ENCODE measurements at regions not wholly inside any gene's neighbourhood (a gene's known extent, or its start where the extent isn't known, plus 50 kb on each side); places are given as distances from the start of the nearest gene placed in this dataset.
"Not testable (repeated sequence)": the region's sequence is repeated elsewhere in the genome, so short reads cannot be mapped to it uniquely, and the experiment has no call there.

DNA sequence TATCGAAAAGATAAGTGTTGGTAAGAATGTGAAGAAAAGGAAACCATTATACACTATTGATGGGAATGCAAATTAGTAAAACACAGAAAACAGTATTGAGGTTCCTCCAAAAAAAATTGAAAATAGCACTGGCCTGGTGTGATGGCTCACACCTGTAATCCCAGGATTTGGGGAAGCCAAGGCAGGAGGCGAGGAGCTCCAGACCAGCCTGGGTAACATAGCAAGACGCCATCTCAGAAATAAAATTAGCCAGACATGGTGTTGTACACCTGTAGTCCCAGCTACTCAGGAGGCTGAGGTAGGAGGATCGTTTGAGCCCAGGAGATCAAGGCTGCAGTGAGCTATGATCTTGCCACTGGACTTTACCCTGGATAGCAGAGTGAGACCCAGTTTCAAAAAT is 5303.4 kb upstream of the TPTE start:
- H3K4me1 Mint-ChIP-seq (ENCODE audit: low read depth); H3K4me3 Mint-ChIP-seq; H3K27me3 Mint-ChIP-seq (ENCODE audit: insufficient read depth); H3K36me3 Mint-ChIP-seq (ENCODE audit: low read depth); intact Hi-C loops (cut with micrococcal nuclease); DNase-seq (ENCODE audit: low spot score); H3K27ac Mint-ChIP-seq: not testable (repeated sequence)
- peaks cover 53% of the 10 kb centered on the region for H3K9me3 Mint-ChIP-seq

DNA sequence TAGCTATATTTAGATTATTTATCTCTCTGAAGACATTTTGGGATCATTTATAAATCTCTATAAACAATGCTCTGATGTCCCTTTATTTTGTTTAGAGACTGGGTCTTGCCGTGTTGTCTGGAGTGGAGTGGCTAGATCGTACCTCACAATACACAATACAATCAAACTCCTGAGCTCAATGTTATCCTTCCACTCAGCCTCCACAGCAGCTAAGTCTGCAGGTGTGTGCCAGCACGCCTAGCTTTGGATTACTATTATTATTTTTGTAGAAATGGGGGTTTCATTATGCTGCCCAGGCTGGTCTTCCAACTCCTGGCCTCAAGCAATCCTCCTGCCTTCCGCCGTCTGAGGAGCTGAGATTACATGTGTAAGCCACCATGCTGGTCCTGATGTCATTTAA is 5301.4 kb upstream of the TPTE start:
- peaks cover 73% of the 10 kb centered on the region for H3K9me3 Mint-ChIP-seq
- H3K36me3 Mint-ChIP-seq (ENCODE audit: low read depth): not testable (repeated sequence)

DNA sequence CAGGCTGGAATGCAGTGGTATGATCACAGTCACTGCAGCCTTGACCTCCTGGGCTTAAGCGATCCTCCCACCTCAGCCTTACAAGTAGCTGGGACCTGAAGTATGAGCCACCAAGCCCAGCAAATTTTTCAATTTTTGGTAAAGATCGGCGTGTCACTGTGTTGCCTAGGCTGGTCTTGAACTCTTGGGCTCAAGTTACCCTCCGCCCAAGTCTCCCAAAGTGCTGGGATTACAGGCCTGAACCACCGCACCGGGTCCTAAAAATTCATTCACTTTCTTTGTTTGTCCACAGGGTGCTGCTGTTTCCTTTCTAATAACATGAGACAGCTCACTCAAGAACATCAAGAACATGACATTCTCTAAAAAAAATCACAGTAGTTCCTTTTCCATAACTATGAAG is 5300.9 kb upstream of the TPTE start:
- H3K36me3 Mint-ChIP-seq (ENCODE audit: low read depth); H3K4me3 Mint-ChIP-seq; DNase-seq (ENCODE audit: low spot score); H3K4me1 Mint-ChIP-seq (ENCODE audit: low read depth); H3K27me3 Mint-ChIP-seq (ENCODE audit: insufficient read depth); intact Hi-C loops (cut with micrococcal nuclease); H3K27ac Mint-ChIP-seq: not testable (repeated sequence)
- peaks cover 76% of the 10 kb centered on the region for H3K9me3 Mint-ChIP-seq

More for the DNA sequence above, 5301.4 kb upstream of the TPTE start:
- H3K27ac Mint-ChIP-seq; intact Hi-C loops (cut with micrococcal nuclease); H3K4me3 Mint-ChIP-seq; H3K4me1 Mint-ChIP-seq (ENCODE audit: low read depth); DNase-seq (ENCODE audit: low spot score); H3K27me3 Mint-ChIP-seq (ENCODE audit: insufficient read depth): not testable (repeated sequence)

DNA sequence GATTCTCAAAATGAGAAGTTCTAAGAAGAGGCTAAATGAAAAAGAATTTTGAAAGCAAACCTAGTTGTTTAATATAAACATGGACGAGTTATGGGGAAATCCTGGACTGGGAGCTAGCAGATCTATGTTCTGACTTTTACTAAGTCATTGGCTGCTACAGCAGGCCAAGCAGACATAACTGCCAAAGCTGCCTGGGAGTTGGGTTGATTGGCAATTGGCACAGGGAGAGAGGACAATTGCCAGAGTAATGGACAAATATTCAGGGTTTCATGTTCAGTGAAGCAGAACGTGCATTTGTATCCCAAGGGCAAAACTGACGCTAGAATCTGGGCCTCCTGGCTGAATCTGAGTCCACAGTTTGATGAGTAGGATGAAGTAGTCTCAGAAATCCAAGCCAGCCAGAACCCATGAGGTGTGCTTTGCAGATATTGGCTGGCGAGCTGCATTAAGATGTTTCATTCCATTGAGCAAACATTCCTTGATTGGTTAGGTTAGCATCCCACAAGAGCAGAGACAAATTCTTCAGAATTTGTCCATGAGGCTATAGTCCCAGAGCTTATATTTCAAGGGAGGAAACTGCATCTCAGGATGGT is 5299.8 kb upstream of the TPTE start:
- H3K4me3 Mint-ChIP-seq; H3K27me3 Mint-ChIP-seq (ENCODE audit: insufficient read depth); H3K36me3 Mint-ChIP-seq (ENCODE audit: low read depth); H3K4me1 Mint-ChIP-seq (ENCODE audit: low read depth); intact Hi-C loops (cut with micrococcal nuclease); DNase-seq (ENCODE audit: low spot score); H3K27ac Mint-ChIP-seq: not testable (repeated sequence)
- H3K9me3 Mint-ChIP-seq: peaks cover 80% of the 10 kb centered on the region

DNA sequence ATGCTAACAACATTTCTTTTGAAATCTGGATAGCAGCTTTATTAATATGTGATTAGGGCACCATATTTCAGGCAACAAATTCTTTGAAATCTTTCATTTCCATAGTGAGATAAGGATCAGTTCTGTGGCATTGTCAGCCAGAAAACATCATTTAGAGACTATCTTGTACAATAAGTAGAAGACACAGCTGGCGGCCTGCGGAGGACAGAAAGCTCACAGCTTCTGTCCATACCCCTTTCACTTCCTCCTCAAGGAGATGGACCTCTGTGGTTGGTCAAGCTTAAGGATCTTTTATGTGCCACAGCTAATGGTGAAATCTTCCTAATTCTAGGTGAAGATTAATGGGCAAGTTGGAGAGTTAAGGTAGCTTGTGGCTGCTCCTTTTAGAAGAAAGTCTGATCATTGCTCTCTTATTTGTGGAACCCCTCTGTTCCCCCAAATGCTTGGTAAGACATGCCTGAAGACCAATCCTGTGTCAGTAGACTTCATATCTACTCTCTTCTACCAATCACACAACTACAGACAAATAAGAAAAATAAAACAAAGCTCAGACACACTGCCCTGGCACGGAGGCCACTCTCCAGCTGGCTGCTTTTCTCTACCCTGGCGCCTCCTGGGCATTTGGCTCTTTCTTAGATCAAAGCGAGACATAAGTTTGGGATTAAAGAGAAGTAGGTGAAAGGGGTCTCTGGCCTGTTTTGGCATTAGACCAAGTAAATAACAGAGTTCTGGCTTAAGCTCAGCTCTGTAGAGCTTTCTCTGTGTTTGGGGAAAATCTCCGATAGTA is 5298.2 kb upstream of the TPTE start:
- H3K4me3 Mint-ChIP-seq; H3K4me1 Mint-ChIP-seq (ENCODE audit: low read depth); H3K36me3 Mint-ChIP-seq (ENCODE audit: low read depth); intact Hi-C loops (cut with micrococcal nuclease); H3K27ac Mint-ChIP-seq; DNase-seq (ENCODE audit: low spot score); H3K27me3 Mint-ChIP-seq (ENCODE audit: insufficient read depth): not testable (repeated sequence)
- peaks cover 80% of the 10 kb centered on the region for H3K9me3 Mint-ChIP-seq

DNA sequence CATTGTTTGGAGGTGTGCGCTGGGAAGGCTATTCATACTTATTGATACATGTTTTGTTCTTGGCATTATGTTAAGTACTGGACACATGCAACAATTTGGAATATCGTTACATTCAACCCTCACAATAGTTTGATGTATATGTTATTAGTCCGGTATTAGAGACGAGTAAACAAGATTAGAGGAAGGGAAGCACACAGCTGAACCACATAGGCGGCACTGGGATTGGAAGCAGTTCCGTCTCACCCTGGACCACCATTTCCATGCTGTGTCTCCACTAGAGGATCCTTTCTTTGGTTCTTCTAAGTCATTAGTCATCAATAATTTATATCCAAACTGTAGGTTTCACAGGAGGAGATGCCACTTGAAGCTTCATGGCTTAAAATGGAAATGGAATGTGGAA is 5297.2 kb upstream of the TPTE start:
- DNase-seq (ENCODE audit: low spot score); H3K36me3 Mint-ChIP-seq (ENCODE audit: low read depth); intact Hi-C loops (cut with micrococcal nuclease); H3K4me1 Mint-ChIP-seq (ENCODE audit: low read depth); H3K27ac Mint-ChIP-seq; H3K27me3 Mint-ChIP-seq (ENCODE audit: insufficient read depth); H3K4me3 Mint-ChIP-seq: not testable (repeated sequence)
- peaks cover 81% of the 10 kb centered on the region for H3K9me3 Mint-ChIP-seq

DNA sequence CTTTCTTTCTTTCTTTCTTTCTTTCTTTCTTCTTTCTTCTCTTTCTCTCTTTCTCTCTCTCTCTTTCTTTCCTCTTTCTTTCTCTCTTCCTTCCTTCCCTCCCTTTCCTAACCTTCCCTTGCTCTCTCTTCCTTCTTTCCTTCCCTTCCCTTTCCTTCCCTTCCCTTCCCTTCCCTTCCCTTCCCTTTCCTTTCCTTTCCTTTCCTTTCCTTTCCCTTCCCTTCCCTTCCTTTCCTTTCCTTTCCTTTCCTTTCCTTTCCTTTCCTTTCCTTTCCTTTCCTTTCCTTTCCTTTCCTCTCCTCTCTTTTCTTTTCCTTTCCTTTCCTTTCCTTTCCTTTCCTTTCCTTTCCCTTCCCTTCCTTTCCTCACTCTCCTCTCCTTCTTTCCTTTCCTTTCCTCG is 5294.1 kb upstream of the TPTE start:
- H3K4me3 Mint-ChIP-seq; H3K27ac Mint-ChIP-seq; H3K27me3 Mint-ChIP-seq (ENCODE audit: insufficient read depth); DNase-seq (ENCODE audit: low spot score); H3K36me3 Mint-ChIP-seq (ENCODE audit: low read depth); intact Hi-C loops (cut with micrococcal nuclease); H3K4me1 Mint-ChIP-seq (ENCODE audit: low read depth): not testable (repeated sequence)
- H3K9me3 Mint-ChIP-seq: peaks cover 80% of the 10 kb centered on the region

DNA sequence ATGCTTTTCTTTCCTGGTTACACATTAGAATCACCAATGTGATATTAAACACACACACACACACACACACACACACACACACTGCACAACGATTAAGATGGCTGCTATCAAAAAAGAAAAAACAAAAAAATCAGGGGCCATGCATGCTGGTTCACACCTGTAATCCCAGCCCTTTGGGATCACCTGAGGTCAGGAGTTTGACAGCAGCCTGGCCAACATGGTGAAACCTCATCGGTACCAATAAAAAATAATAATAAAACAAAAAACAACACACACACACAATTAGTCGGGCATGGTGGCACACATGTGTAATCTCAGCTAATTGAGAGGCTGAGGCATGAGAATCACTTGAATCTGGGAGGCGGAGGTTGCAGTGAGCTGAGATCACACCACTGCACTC is 5290.8 kb upstream of the TPTE start:
- DNase-seq (ENCODE audit: low spot score); H3K27me3 Mint-ChIP-seq (ENCODE audit: insufficient read depth); intact Hi-C loops (cut with micrococcal nuclease); H3K36me3 Mint-ChIP-seq (ENCODE audit: low read depth); H3K4me3 Mint-ChIP-seq; H3K4me1 Mint-ChIP-seq (ENCODE audit: low read depth); H3K27ac Mint-ChIP-seq: not testable (repeated sequence)
- peaks cover 82% of the 10 kb centered on the region for H3K9me3 Mint-ChIP-seq

DNA sequence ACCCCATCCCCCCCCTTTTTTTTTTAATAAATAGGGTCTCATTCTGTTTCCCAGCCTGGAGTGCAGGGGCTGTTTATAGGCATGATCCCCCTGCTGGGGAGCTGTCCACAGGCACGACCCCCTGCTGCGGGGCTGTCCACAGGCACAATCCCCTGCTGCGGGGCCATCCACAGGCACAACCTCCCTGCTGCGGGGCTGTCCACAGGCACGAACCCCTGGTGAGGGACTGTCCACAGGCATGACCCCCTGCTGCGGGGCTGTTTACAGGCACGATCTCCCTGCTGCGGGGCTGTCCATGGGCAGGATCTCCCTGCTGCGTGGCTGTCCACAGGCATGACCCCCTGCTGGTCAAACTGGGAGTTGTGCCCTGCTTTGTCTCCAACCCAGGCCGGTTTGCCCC is 5290.1 kb upstream of the TPTE start:
- intact Hi-C loops (cut with micrococcal nuclease): not testable (repeated sequence)

DNA sequence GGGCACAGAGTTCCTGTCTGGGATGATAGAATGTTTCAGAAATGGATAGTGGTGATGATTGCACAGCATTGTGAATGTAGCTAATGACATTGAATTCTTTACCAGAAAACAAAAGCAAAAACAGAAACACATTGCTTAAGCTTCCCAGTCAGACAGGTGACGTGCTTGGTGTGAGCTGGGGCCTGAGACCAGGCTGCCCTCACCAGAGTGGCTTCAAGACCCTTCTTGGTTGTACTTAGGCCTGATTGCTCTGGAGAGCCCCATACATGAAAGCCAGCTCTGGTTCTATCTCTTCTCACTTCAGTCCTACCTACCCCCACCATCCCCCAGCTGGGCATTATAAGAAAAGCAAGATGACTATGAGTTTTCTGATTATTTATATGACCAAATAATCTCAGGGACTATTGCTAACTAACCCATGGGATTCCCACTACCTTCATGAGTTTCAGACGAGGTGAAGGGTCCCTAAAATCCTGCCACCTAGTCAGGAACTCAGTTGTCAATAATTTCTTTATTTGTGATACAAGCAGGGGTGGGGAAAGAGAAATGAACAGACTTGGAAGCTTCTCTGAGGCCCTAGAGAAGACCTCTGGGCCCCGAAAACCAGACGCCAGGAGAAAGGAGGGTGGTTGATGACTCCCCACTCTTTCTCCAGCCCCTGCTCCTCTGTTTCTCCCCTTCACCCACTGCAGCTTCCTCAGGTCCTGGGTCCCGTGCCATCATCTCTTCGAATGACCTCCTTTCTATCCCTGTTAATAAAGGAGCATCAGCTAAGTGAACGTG is 5289.0 kb upstream of the TPTE start:
- H3K9me3 Mint-ChIP-seq: peaks cover 82% of the 10 kb centered on the region
- H3K4me1 Mint-ChIP-seq (ENCODE audit: low read depth); H3K27ac Mint-ChIP-seq; intact Hi-C loops (cut with micrococcal nuclease); DNase-seq (ENCODE audit: low spot score); H3K27me3 Mint-ChIP-seq (ENCODE audit: insufficient read depth); H3K36me3 Mint-ChIP-seq (ENCODE audit: low read depth); H3K4me3 Mint-ChIP-seq: not testable (repeated sequence)

More for the DNA sequence above, 5290.1 kb upstream of the TPTE start:
- not testable (repeated sequence) for H3K36me3 Mint-ChIP-seq (ENCODE audit: low read depth); H3K27me3 Mint-ChIP-seq (ENCODE audit: insufficient read depth); DNase-seq (ENCODE audit: low spot score); H3K27ac Mint-ChIP-seq; H3K4me3 Mint-ChIP-seq; H3K4me1 Mint-ChIP-seq (ENCODE audit: low read depth)
- H3K9me3 Mint-ChIP-seq: peaks cover 83% of the 10 kb centered on the region

DNA sequence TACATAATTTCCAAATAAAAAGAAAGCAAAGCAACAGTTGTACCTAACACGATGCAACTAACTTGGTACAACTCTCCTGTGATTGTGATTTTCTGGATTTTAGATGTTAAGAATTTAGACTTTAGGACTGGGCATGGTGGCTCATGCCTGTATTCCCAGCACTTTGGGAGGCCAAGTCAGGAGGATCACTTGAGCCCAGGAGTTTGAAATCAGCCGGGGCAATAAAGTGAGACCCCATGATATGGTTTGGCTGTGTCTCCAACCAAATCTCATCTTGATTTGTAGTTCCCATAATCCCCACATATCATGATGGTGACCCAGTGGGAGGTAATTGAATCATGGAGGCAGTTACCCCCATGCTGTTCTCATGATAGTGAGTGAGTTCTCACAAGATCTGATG is 5285.6 kb upstream of the TPTE start:
- H3K27ac Mint-ChIP-seq; H3K4me1 Mint-ChIP-seq (ENCODE audit: low read depth); intact Hi-C loops (cut with micrococcal nuclease); H3K4me3 Mint-ChIP-seq; H3K36me3 Mint-ChIP-seq (ENCODE audit: low read depth); DNase-seq (ENCODE audit: low spot score); H3K27me3 Mint-ChIP-seq (ENCODE audit: insufficient read depth): not testable (repeated sequence)
- H3K9me3 Mint-ChIP-seq: peaks cover 74% of the 10 kb centered on the region

DNA sequence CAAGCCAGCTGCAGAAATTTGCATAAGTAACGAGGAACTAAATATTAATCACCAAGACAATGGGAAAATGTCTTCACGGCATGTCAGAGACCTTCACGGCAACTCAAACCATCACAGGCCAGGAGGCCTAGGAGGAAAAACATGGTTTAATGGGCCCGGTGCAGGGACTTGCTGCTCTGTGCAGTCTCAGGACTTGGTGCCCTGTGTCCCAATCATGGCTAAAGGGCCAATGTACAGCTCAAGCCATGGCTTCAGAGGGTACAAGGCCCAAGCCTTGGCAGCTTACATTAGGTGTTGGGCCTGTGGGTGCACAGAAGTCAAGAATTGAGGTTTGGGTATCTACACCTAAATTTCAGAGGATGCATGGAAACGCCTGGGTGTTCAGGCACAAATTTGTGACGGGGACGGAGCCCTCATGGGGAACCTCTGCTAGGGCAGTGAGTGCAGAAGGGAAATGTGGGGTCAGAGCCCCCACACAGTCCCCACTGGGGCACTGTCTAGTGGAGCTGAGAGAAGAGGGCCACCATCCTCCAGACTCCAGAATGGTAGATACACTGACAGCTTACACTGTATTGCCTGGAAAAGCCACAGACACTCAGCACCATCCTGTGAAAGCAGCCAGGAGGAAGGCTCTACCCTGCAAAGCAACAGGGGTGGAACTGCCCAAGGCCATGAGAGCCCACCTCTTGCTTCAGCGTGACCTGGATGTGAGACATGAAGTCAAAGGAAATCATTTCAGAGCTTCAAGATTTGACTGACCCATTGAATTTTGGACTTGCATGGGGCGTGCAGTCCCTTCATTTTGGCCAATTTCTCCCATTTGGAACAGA is 5284.3 kb upstream of the TPTE start:
- peaks cover 79% of the 10 kb centered on the region for H3K9me3 Mint-ChIP-seq
- H3K27me3 Mint-ChIP-seq (ENCODE audit: insufficient read depth); H3K4me3 Mint-ChIP-seq; H3K27ac Mint-ChIP-seq; H3K4me1 Mint-ChIP-seq (ENCODE audit: low read depth); intact Hi-C loops (cut with micrococcal nuclease); H3K36me3 Mint-ChIP-seq (ENCODE audit: low read depth); DNase-seq (ENCODE audit: low spot score): not testable (repeated sequence)

Measured in activated T-helper 1 cell treated with anti-CD3 and anti-CD28 coated beads, Interleukin-12 subunit alpha, Interleukin-12 subunit beta, Interleukin-2, Interleukin-4 antibody, amounts not matched to agents 30 ng/mL and 10 ng/mL and 1 ng/mL, durations not matched to agents 14 hours and 24 hours and 36 hours (primary cell).